ENCODE measurements at regions not wholly inside any gene's neighbourhood (a gene's known extent, or its start where the extent isn't known, plus 50 kb on each side); places are given as distances from the start of the nearest gene placed in this dataset.

DNA sequence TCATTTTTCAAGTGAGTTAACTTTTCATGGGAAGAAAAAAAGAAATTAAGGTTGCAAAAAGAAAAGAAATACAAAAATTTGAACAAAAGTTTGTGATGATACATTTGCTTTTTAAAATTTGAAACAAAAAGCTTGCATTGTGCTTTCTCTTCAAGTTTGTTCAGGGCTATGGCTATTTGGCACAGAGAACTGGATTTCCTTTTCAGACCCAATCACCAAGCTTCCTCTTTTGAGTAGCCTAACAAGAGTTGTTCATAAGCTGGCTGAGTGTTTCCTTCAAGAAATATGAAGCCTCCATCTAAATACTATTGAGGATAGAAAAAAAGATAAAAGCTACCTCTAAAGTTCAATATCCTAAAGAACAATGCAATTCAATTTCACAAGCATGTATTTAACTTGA is 787.8 kb downstream of the LIG4 start:
- peaks cover 5% of the 10 kb centered on the region; the same call in 1 of the 2 replicates for H3K4me1 ChIP-seq

DNA sequence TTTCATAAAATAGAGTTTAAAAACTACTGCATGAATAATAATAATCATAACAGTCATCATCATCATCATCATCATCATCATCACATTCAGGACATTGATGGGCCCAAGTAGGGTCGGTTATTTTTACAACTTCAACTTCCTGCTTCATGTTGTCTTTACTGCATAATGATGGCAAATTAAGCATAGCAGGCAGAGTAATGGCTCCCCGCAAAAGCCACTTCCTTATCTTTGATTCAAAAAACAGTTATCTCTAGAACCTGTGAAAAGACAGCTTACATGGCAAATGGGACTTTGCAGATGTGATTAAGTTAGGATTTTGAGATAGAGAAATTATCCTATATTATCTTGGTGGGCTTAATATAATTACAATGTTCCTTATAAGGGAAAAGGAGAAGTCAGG is 792.9 kb downstream of the LIG4 start:
- H3K4me2 ChIP-seq = peak overlapping the region; percentile 9

More for the DNA sequence above, 787.8 kb downstream of the LIG4 start:
- H4K20me1 ChIP-seq = no peaks in the 10 kb centered on the region
- H3K27ac ChIP-seq = no peak overlapping the region
- H3K36me3 ChIP-seq = no peaks in the 10 kb centered on the region
- H3K27me3 ChIP-seq = no peaks in the 10 kb centered on the region
- TF ChIP-seq Cebpa-rat (IDR thresholded peaks at IDR 0.05) = no peak
- peaks cover 9% of the 10 kb centered on the region for H3K9me3 ChIP-seq
- no peak overlapping the region for H3K9ac ChIP-seq
- no peak overlapping the region for H3K4me2 ChIP-seq
- H3K4me3 ChIP-seq = no peak overlapping the region

DNA sequence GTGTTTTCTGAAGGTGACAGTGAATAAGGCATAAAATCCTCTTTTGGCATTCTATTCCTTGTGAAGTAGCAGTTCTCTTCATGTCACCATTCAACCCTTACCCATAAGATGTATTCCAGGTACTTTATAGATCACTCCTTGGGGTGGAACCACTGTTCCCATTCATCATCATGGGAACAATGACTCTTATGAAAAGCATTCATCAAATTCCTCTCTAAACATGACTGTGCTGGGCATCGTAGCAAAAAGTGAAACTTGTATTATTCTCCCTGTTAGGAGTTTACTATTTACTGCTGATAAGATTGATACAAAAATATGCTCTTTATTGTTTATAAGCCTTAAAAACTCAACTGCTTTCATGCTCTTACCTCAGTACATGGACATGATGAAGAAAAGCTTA is 793.4 kb downstream of the LIG4 start:
- H3K4me3 ChIP-seq = no peak overlapping the region
- H3K9ac ChIP-seq = no peak overlapping the region
- H3K27ac ChIP-seq = no peak overlapping the region
- no peaks in the 10 kb centered on the region for H3K36me3 ChIP-seq
- TF ChIP-seq Cebpa-rat (IDR thresholded peaks at IDR 0.05) = no peak
- no peaks in the 10 kb centered on the region for H4K20me1 ChIP-seq
- no peaks in the 10 kb centered on the region for H3K27me3 ChIP-seq
- peaks cover 14% of the 10 kb centered on the region; the same call in 1 of the 2 replicates for H3K4me1 ChIP-seq
- peak overlapping the region; percentile 9; the same call in 1 of the 2 replicates for H3K4me2 ChIP-seq
- peaks cover 10% of the 10 kb centered on the region for H3K9me3 ChIP-seq

More for the DNA sequence above, 792.9 kb downstream of the LIG4 start:
- Histone ChIP-seq H4K20me1 (no peaks in the 10 kb centered on the region), H3K27me3 (no peaks in the 10 kb centered on the region), H3K27ac (no peak overlapping the region), H3K4me1 (peaks cover 14% of the 10 kb centered on the region; the same call in 1 of the 2 replicates), H3K36me3 (no peaks in the 10 kb centered on the region), H3K9ac (no peak overlapping the region), H3K4me3 (0 out of 2 replicates have a peak overlapping the region, but pooled peaks have one; percentile 29), H3K9me3 (peaks cover 10% of the 10 kb centered on the region)
- TF ChIP-seq Cebpa-rat (IDR thresholded peaks at IDR 0.05) = no peak

DNA sequence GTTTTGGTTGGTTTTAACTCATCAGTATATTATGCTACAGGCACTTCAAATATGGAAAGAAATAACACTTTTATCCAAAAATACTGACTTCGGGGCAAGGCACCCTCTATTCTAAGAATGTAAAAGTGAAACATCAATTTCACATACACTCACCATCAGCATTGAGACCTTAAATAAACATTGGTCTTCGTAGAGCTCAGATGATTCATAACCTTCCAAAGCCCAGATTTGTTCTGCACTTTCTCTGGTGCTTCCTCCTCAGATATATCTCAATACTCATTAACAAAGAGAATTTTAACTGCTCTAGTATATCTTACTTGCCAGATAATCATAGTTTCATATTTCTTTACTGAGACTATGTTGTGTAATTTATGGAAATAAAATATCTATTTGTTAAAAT is 794.3 kb downstream of the LIG4 start:
- no peak overlapping the region for H3K9ac ChIP-seq
- no peaks in the 10 kb centered on the region for H3K36me3 ChIP-seq
- H3K27me3 ChIP-seq = no peaks in the 10 kb centered on the region
- no peaks in the 10 kb centered on the region for H4K20me1 ChIP-seq
- H3K27ac ChIP-seq = no peak overlapping the region
- no peak overlapping the region for H3K4me2 ChIP-seq
- no peak overlapping the region for H3K4me3 ChIP-seq
- no peak for TF ChIP-seq Cebpa-rat (IDR thresholded peaks at IDR 0.05)
- H3K4me1 ChIP-seq = peaks cover 14% of the 10 kb centered on the region; the same call in 1 of the 2 replicates
- H3K9me3 ChIP-seq = peaks cover 10% of the 10 kb centered on the region

DNA sequence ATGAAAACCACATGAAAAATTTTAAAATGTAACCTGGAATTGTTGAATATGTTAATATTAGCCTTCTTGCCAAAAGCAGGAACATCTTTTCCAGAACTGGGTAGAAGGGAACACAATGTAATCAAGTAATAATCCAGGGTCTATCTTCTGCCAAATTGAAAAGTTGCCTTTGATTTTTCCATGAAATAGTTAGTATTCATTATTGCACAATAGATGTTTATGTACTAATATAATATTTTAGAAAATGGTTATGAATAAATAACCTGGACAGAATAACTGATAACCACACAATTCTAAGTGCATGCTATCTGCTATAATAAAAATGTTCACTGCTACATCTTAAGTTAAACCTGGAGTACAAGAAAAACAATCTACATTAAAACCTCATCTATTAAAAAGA is 802.3 kb downstream of the LIG4 start:
- Histone ChIP-seq H3K4me3 (no peak overlapping the region), H3K27ac (no peak overlapping the region), H3K9ac (no peak overlapping the region), H3K4me1 (no peaks in the 10 kb centered on the region), H3K27me3 (no peaks in the 10 kb centered on the region), H3K36me3 (no peaks in the 10 kb centered on the region), H3K9me3 (no peaks in the 10 kb centered on the region), H3K4me2 (no peak overlapping the region), H4K20me1 (no peaks in the 10 kb centered on the region)
- TF ChIP-seq Cebpa-rat (IDR thresholded peaks at IDR 0.05) = no peak

DNA sequence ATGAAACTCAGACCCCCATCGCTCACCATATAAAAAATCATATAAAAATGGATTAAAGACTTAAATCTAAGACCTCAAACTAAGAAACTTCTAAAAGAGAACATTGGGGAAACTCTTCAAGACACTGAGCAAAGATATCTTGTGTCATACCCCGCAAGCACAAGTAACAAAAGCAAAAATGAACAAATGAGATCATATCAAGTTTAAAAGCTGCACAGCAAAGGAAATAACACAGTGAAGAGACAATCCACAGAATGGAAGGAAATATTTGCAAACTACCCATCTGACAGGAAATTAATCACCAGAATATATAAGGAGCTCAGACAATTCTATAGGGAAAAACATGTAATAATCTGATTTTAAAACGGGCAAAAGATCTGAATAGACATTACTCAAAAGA is 808.3 kb downstream of the LIG4 start:
- Histone ChIP-seq H3K4me3 (no peak overlapping the region), H4K20me1 (no peaks in the 10 kb centered on the region), H3K4me1 (no peaks in the 10 kb centered on the region), H3K9me3 (peaks cover 2% of the 10 kb centered on the region; the same call in 1 of the 2 replicates), H3K36me3 (no peaks in the 10 kb centered on the region), H3K9ac (no peak overlapping the region), H3K27ac (no peak overlapping the region), H3K4me2 (no peak overlapping the region), H3K27me3 (no peaks in the 10 kb centered on the region)
- no peak for TF ChIP-seq Cebpa-rat (IDR thresholded peaks at IDR 0.05)

DNA sequence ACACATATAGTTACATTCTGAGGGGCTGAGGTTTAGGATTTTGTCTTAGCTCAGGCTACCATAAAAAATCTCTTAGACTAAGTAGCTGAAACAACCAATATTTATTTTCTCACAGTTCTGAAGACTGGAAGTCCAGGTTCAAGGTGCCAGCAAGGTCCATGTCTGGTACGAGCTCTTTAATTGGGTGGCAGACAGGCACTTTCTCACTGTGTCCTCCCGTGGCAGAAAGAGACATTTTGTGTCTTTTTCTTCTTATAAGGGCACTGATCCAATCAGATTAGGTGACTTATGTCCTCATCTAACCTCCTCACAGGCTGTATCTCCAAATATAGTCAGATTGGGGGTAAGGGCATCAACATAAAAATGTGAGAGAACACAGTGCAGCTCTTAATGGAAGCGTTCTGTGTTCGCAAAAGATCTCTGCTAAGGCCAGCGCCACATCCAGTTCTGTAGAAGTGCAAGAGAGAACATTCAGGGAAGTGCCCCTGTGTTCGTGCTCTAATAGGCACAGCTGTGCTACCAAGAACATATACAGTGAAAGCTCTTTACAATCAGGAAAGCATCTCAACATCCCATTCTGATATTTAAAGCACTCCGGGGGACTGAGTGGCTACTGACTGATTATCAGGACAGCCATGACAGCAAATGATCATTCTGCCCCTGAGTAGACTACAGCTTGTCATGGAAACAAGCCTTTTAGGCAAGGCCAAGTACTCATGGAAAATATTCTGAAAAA is 819.2 kb downstream of the LIG4 start:
- no peak overlapping the region for H3K27ac ChIP-seq
- no peak overlapping the region for H3K4me2 ChIP-seq
- no peak overlapping the region for H3K4me3 ChIP-seq
- no peaks in the 10 kb centered on the region for H3K27me3 ChIP-seq
- H3K9me3 ChIP-seq = no peaks in the 10 kb centered on the region
- H3K4me1 ChIP-seq = peaks cover 8% of the 10 kb centered on the region; the same call in 1 of the 2 replicates
- TF ChIP-seq Cebpa-rat (IDR thresholded peaks at IDR 0.05) = no peak
- no peak overlapping the region for H3K9ac ChIP-seq
- no peaks in the 10 kb centered on the region for H4K20me1 ChIP-seq
- H3K36me3 ChIP-seq = no peaks in the 10 kb centered on the region

DNA sequence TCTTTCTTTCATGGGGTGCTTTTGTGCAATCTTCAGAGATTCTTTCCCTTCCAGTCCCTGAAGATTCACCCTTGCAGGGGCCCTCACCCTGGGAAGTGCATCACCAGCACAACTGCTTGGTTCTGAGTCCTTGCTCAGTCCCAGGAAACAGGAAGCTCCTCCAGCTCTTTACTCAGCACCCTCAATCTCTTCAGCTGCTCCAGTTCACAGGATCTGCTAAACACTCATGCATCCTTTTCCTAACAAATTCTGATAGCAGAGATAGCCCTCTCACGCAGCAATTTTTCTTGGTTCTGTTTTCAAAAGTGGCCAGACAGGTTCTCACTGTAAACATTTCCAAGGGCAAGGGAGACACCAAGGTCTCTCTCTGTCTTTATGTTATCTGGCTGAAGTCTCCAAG is 823.1 kb downstream of the LIG4 start:
- Histone ChIP-seq H3K9me3 (no peaks in the 10 kb centered on the region), H3K4me3 (no peak overlapping the region), H3K27ac (no peak overlapping the region), H3K4me2 (no peak overlapping the region), H3K36me3 (no peaks in the 10 kb centered on the region), H3K27me3 (no peaks in the 10 kb centered on the region), H3K9ac (no peak overlapping the region), H3K4me1 (peaks cover 8% of the 10 kb centered on the region; the same call in 1 of the 2 replicates), H4K20me1 (no peaks in the 10 kb centered on the region)
- no peak for TF ChIP-seq Cebpa-rat (IDR thresholded peaks at IDR 0.05)

DNA sequence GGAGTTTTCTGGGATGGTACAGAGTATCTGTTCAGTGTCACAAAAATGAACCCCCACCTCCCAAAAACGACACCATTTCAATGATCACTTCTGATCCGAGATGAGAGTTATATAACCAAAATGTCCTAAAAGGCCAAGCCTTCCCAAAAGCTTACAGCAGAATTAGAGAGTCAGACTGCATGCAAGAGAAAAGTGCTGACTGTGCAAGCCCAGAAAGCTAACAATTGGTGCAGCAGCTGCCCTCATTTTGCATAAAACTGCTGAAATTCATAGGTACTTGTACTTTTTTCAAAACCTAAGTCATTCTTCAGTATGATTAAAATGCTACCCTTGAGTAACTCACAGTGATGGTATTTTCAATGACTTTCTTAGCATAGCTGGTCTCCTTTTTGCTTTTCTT is 819.6 kb upstream of the ARGLU1 start:
- Histone ChIP-seq H3K9me3 (no peaks in the 10 kb centered on the region), H3K27ac (no peak overlapping the region), H3K4me2 (no peak overlapping the region), H3K9ac (no peak overlapping the region), H3K36me3 (no peaks in the 10 kb centered on the region), H3K4me3 (no peak overlapping the region), H3K4me1 (no peaks in the 10 kb centered on the region), H3K27me3 (no peaks in the 10 kb centered on the region), H4K20me1 (no peaks in the 10 kb centered on the region)
- TF ChIP-seq Cebpa-rat (IDR thresholded peaks at IDR 0.05) = no peak

DNA sequence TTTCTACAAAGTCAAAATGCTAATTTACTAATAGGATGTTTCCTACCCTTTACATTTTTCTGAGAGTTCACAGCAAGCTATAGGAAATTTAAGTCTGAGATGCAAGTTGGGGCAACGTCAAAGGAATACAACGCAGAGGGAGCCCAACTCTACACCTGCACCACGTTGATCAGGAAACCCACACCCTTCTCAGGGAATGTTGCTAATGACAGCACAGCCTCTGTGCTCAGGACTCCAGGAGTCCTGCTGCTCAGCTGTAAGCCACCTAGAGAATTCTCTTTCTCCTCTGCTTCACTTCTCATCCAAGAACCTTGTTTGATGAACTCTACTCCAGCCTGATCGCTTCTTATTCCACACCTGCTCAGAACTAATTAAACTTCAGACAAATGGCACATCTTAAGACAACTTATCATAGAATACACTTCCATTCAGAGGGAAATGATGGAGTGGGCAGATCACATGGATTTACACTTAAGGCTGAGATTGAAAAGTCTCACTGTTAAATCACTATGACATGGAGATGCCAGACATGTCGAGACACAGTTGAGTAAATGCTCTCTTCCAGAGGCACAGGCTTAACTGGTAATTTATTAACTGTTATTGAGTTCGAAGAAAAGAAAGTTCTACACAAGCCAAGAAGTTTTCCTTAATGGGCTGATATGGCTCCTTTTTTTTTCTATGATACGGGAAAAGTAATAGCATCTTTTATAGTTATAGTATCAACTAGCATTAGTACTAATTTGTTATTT is 811.6 kb upstream of the ARGLU1 start:
- H3K9ac ChIP-seq = no peak overlapping the region
- no peaks in the 10 kb centered on the region for H3K27me3 ChIP-seq
- H3K27ac ChIP-seq = no peak overlapping the region
- no peaks in the 10 kb centered on the region for H3K4me1 ChIP-seq
- H3K4me2 ChIP-seq = no peak overlapping the region
- H3K9me3 ChIP-seq = no peaks in the 10 kb centered on the region
- H3K4me3 ChIP-seq = no peak overlapping the region
- TF ChIP-seq Cebpa-rat (IDR thresholded peaks at IDR 0.05) = no peak
- H3K36me3 ChIP-seq = no peaks in the 10 kb centered on the region
- no peaks in the 10 kb centered on the region for H4K20me1 ChIP-seq
